ENCODE measurements at regions not wholly inside any gene's neighbourhood (a gene's known extent, or its start where the extent isn't known, plus 50 kb on each side); places are given as distances from the start of the nearest gene placed in this dataset.

DNA sequence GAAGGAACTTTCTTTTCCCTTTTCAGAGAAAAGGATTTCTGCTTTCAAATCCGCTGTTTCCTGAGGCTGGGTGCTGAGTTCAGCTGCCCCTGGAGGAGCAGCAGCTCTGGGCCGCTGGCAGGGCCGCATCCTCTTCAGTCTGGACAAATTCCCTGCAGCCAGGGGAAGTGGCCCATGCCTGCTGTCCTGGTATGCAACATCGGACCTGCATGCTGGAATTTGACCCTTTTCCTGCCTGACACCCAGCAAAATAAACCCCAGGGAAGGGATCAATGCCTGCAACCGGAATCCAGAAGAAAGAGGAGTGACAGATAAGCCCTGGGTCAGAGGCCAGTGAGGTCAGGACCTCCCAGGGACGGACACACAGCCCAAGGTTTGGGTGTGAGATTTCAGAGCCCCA lies 54.1 kb upstream of the LINC01488 start:
- Histone ChIP-seq H2BK5ac (ENCODE audit: low read depth, low read length, poor library complexity, severe bottlenecking) (no peak overlapping the region), H3K36me3 (ENCODE audit: control insufficient read depth, insufficient read depth, low read length) (no peaks in the 10 kb centered on the region), H2AK9ac (replicated peaks; ENCODE audit: low read depth, low read length, poor library complexity) (peak overlapping the region; percentile 21), H3K9me3 (ENCODE audit: control insufficient read depth, insufficient read depth, low read length) (peaks cover 3% of the 10 kb centered on the region), H3K9ac (ENCODE audit: low read depth, low read length) (no peak overlapping the region), H4K8ac (ENCODE audit: low read depth in 2 of 2, low read length in 2 of 2) (no peak overlapping the region), H3K4ac (ENCODE audit: low read depth, low read length) (0 out of 2 replicates have a peak overlapping the region, but pooled peaks have one; percentile 22), H2AK5ac (ENCODE audit: low read depth, low read length) (0 out of 2 replicates have a peak overlapping the region, but pooled peaks have one; percentile 33), H2BK15ac (ENCODE audit: low read depth, low read length) (no peak overlapping the region; the same call in 2 of the 3 replicates), H2BK20ac (ENCODE audit: low read depth, low read length) (no peak overlapping the region; the same call in 1 of the 2 replicates), H3K18ac (ENCODE audit: low read depth, low read length) (no peak overlapping the region), H3K79me1 (ENCODE audit: low read depth in 1 of 2, low read length in 2 of 2) (no peaks in the 10 kb centered on the region), H3K4me2 (ENCODE audit: low read depth, low read length) (no peak overlapping the region), H3K4me1 (ENCODE audit: control insufficient read depth, insufficient read depth, low read length) (no peaks in the 10 kb centered on the region), H2BK120ac (ENCODE audit: low read depth, low read length) (no peak overlapping the region), H4K5ac (ENCODE audit: low read depth, low read length) (no peak overlapping the region), H3K27me3 (ENCODE audit: control insufficient read depth, insufficient read depth, low read length) (0 out of 2 replicates have a peak, but pooled peaks cover 2% of the 10 kb centered on the region), H3K4me3 (ENCODE audit: insufficient read depth, low read depth, low read length) (no peak overlapping the region), H3K23ac (ENCODE audit: low read depth, low read length) (no peak overlapping the region), H4K20me1 (ENCODE audit: insufficient read depth, low read length) (no peaks in the 10 kb centered on the region), H4K91ac (ENCODE audit: insufficient read depth, low read depth, low read length) (no peak overlapping the region), H2AFZ (replicated peaks; ENCODE audit: low read length, poor library complexity) (no peak overlapping the region), H3K9me1 (ENCODE audit: insufficient read depth, low read length) (peaks cover 4% of the 10 kb centered on the region; the same call in 1 of the 2 replicates), H3K14ac (replicated peaks; ENCODE audit: low read depth, low read length) (no peak overlapping the region), H3K27ac (ENCODE audit: insufficient read depth, low read length) (no peak overlapping the region), H3K56ac (ENCODE audit: extremely low read depth, insufficient read depth, low read length) (no peak overlapping the region)
- CTCF ChIA-PET, result no interaction called here
- BruUV-seq (replicated peaks), result no TSS peak
- ATAC-seq (ENCODE audit: low read depth) (no peak), DNase-seq (no peak)
- in situ Hi-C loops (cut with MboI; ENCODE audit: low sequenced_read_pairs) (no loop called here), intact Hi-C loops (cut with micrococcal nuclease) (no loop called here), dilution Hi-C loops (cut with HindIII; ENCODE audit: low sequenced_read_pairs, unreplicated experiment) (no loop called here)
- TF ChIP-seq, protein P1, sequence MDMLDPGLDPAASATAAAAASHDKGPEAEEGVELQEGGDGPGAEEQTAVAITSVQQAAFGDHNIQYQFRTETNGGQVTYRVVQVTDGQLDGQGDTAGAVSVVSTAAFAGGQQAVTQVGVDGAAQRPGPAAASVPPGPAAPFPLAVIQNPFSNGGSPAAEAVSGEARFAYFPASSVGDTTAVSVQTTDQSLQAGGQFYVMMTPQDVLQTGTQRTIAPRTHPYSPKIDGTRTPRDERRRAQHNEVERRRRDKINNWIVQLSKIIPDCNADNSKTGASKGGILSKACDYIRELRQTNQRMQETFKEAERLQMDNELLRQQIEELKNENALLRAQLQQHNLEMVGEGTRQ (IDR thresholded peaks at IDR 0.05; ENCODE audit: low read depth, low read length), result no peak
- no peak for TF ChIP-seq FOS (IDR thresholded peaks at IDR 0.05; ENCODE audit: low read depth, low read length)
- TF ChIP-seq SMC3 (IDR thresholded peaks at IDR 0.05; ENCODE audit: low read depth, low read length), result no peak
- no peak for TF ChIP-seq MAZ (IDR thresholded peaks at IDR 0.05; ENCODE audit: borderline replicate concordance, low read depth, low read length)
- no peak for TF ChIP-seq BHLHE40 (IDR thresholded peaks at IDR 0.05; ENCODE audit: low read depth, low read length)
- no peak for TF ChIP-seq RCOR1 (IDR thresholded peaks at IDR 0.05; ENCODE audit: insufficient replicate concordance, low read length)
- TF ChIP-seq, protein P2, sequence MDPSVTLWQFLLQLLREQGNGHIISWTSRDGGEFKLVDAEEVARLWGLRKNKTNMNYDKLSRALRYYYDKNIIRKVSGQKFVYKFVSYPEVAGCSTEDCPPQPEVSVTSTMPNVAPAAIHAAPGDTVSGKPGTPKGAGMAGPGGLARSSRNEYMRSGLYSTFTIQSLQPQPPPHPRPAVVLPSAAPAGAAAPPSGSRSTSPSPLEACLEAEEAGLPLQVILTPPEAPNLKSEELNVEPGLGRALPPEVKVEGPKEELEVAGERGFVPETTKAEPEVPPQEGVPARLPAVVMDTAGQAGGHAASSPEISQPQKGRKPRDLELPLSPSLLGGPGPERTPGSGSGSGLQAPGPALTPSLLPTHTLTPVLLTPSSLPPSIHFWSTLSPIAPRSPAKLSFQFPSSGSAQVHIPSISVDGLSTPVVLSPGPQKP (IDR thresholded peaks at IDR 0.05; ENCODE audit: borderline replicate concordance, low read depth, low read length), result no peak
- no peak for TF ChIP-seq POLR2A (IDR thresholded peaks at IDR 0.05; ENCODE audit: low read depth, low read length)
- no peak for TF ChIP-seq CEBPB (IDR thresholded peaks at IDR 0.05; ENCODE audit: low read depth, low read length)
- no peak for TF ChIP-seq RAD21 (IDR thresholded peaks at IDR 0.05; ENCODE audit: low read length)
- TF ChIP-seq MXI1 (IDR thresholded peaks at IDR 0.05; ENCODE audit: borderline replicate concordance, low read depth, low read length), result no peak
- TF ChIP-seq, protein P3, sequence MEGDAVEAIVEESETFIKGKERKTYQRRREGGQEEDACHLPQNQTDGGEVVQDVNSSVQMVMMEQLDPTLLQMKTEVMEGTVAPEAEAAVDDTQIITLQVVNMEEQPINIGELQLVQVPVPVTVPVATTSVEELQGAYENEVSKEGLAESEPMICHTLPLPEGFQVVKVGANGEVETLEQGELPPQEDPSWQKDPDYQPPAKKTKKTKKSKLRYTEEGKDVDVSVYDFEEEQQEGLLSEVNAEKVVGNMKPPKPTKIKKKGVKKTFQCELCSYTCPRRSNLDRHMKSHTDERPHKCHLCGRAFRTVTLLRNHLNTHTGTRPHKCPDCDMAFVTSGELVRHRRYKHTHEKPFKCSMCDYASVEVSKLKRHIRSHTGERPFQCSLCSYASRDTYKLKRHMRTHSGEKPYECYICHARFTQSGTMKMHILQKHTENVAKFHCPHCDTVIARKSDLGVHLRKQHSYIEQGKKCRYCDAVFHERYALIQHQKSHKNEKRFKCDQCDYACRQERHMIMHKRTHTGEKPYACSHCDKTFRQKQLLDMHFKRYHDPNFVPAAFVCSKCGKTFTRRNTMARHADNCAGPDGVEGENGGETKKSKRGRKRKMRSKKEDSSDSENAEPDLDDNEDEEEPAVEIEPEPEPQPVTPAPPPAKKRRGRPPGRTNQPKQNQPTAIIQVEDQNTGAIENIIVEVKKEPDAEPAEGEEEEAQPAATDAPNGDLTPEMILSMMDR (conservative IDR thresholded peaks at IDR 0.05; ENCODE audit: low read depth, low read length), result no peak
- TF ChIP-seq CHD1 (IDR thresholded peaks at IDR 0.05; ENCODE audit: low read depth, low read length), result no peak
- TF ChIP-seq MAFK (IDR thresholded peaks at IDR 0.05; ENCODE audit: low read depth, low read length), result no peak
- no peak for TF ChIP-seq NFE2L2 (IDR thresholded peaks at IDR 0.05; ENCODE audit: low read depth, low read length)
- TF ChIP-seq RFX5 (IDR thresholded peaks at IDR 0.05; ENCODE audit: low read depth, low read length), result no peak
- 44% methylated on average over 3 of the region's 6 CpGs; no CpG with 5 or more reads in 1 of the 2 experiments for WGBS, 2 experiments (ENCODE audit: extremely low coverage in 2 of 2, insufficient read length in 1 of 2)
- POLR2A ChIA-PET (ENCODE audit: unreplicated experiment), result no interaction called here

Data from IMR-90 (cell line).